Natural killer cell (primary cell): ENCODE measurements at regions not wholly inside any gene's neighbourhood (a gene's known extent, or its start where the extent isn't known, plus 50 kb on each side); places are given as distances from the start of the nearest gene placed in this dataset.

Source experiments
- ATAC-seq, 3 donors: fragments of 150-1000 bp in 2 of 3; fragments of 200-7000 bp in 1 of 3; cut with Tn5 transposase; 1 replicate in 1 of 3; 2 replicates in 2 of 3; pipeline ENCODE4 v1.10.0; 2021; ENCODE audit warnings: mild to moderate bottlenecking in 2 of 3, moderate library complexity in 2 of 3
- DNase-seq, 2 donors: peaks; one replicate each; pipeline versions ENCODE4 v3.0.0 to v3.0.0-alpha.2; 2013 to 2021; ENCODE audit warnings: mixed read lengths in 1 of 2
- H3K27ac ChIP-seq: one replicate; pipeline ENCODE4 v1.5.1; 2013; ENCODE audit warnings: mild to moderate bottlenecking, low read length
- H3K27me3 ChIP-seq: one replicate; pipeline ENCODE4 v1.6.1; 2013; ENCODE audit warnings: low read length; ENCODE audit not compliant: control insufficient read depth, insufficient read depth
- H3K36me3 ChIP-seq: one replicate; pipeline ENCODE4 v1.6.1; 2013; ENCODE audit warnings: low read length; ENCODE audit not compliant: control insufficient read depth, insufficient read depth
- H3K4me1 ChIP-seq: one replicate; pipeline ENCODE4 v1.6.1; 2013; ENCODE audit warnings: low read length; ENCODE audit not compliant: control insufficient read depth, insufficient read depth
- H3K4me3 ChIP-seq: one replicate; pipeline ENCODE4 v1.5.1; 2013; ENCODE audit warnings: low read length
- H3K9me3 ChIP-seq: one replicate; pipeline ENCODE4 v1.6.1; 2013; ENCODE audit warnings: low read length; ENCODE audit not compliant: control insufficient read depth, insufficient read depth
- H3K27ac Mint-ChIP-seq, 2 donors: one replicate each; pipeline ENCODE4 v1.8.0; 2022; ENCODE audit warnings: mild to moderate bottlenecking in 2 of 2, mixed read lengths in 2 of 2, moderate library complexity in 1 of 2
- H3K27me3 Mint-ChIP-seq, 2 donors: one replicate each; pipeline ENCODE4 v1.8.0; 2022; ENCODE audit warnings: low read depth in 2 of 2, mixed read lengths in 2 of 2
- H3K36me3 Mint-ChIP-seq: one replicate; pipeline ENCODE4 v1.8.0; 2022; ENCODE audit warnings: mixed read lengths
- H3K4me1 Mint-ChIP-seq, 2 donors: one replicate each; pipeline ENCODE4 v1.8.0; 2022; ENCODE audit warnings: mixed read lengths in 2 of 2
- H3K4me3 Mint-ChIP-seq: one replicate; pipeline ENCODE4 v1.8.0; 2022; ENCODE audit warnings: mild to moderate bottlenecking, moderate library complexity, mixed read lengths
- H3K9me3 Mint-ChIP-seq, 2 donors: one replicate each; pipeline ENCODE4 v1.8.0; 2022; ENCODE audit warnings: mixed read lengths in 2 of 2
- WGBS: methylation state at CpG from one replicate; pipeline ENCODE4 v1.1.7; 2013; ENCODE audit warnings: missing lambda C conversion rate; ENCODE audit not compliant: insufficient coverage; 5-methylcytosine and 5-hydroxymethylcytosine counted together
- intact Hi-C: fragments of 100-400 bp; cut with micrococcal nuclease; formaldehyde crosslinking; loops from one replicate; pipeline ENCODE4 v1.14.2; 2022
- TF ChIP-seq, protein P1 (sequence below): fragments of 200-600 bp; IDR thresholded peaks from one replicate; pipeline ENCODE4 v1.8.0; 2022; ENCODE audit warnings: antibody characterized with exemption

- Mint-ChIP-seq H3K27me3 (peaks cover 10 to 27% of the 10 kb centered on the region in 2 donors), H3K4me1 (peaks cover 13% of the 10 kb centered on the region in 2 donors), H3K27ac (peak overlapping the region in 1 of 2 donors; percentile 52), H3K4me3 (no peak overlapping the region), H3K36me3 (no peaks in the 10 kb centered on the region), H3K9me3 (peaks cover 0 to 2% of the 10 kb centered on the region in 2 donors)
- Histone ChIP-seq H3K27me3 (no peaks in the 10 kb centered on the region), H3K36me3 (no peaks in the 10 kb centered on the region), H3K4me3 (no peak overlapping the region), H3K27ac (no peak overlapping the region), H3K4me1 (peaks cover 5% of the 10 kb centered on the region), H3K9me3 (no peaks in the 10 kb centered on the region)
- ATAC-seq (peak; percentile 43 to 63 (median 44)), DNase-seq (peak in 1 of 2 donors; percentile 35)
- WGBS = no CpG with 5 or more reads among the region's 3 CpGs
- TF ChIP-seq, protein P1, sequence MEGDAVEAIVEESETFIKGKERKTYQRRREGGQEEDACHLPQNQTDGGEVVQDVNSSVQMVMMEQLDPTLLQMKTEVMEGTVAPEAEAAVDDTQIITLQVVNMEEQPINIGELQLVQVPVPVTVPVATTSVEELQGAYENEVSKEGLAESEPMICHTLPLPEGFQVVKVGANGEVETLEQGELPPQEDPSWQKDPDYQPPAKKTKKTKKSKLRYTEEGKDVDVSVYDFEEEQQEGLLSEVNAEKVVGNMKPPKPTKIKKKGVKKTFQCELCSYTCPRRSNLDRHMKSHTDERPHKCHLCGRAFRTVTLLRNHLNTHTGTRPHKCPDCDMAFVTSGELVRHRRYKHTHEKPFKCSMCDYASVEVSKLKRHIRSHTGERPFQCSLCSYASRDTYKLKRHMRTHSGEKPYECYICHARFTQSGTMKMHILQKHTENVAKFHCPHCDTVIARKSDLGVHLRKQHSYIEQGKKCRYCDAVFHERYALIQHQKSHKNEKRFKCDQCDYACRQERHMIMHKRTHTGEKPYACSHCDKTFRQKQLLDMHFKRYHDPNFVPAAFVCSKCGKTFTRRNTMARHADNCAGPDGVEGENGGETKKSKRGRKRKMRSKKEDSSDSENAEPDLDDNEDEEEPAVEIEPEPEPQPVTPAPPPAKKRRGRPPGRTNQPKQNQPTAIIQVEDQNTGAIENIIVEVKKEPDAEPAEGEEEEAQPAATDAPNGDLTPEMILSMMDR = peak; percentile 37
- intact Hi-C loops = no loop called here
These were observed 64.1 kb downstream of the ZNF641 start for GRCh38 chr12:48286665-48287064.

DNA sequence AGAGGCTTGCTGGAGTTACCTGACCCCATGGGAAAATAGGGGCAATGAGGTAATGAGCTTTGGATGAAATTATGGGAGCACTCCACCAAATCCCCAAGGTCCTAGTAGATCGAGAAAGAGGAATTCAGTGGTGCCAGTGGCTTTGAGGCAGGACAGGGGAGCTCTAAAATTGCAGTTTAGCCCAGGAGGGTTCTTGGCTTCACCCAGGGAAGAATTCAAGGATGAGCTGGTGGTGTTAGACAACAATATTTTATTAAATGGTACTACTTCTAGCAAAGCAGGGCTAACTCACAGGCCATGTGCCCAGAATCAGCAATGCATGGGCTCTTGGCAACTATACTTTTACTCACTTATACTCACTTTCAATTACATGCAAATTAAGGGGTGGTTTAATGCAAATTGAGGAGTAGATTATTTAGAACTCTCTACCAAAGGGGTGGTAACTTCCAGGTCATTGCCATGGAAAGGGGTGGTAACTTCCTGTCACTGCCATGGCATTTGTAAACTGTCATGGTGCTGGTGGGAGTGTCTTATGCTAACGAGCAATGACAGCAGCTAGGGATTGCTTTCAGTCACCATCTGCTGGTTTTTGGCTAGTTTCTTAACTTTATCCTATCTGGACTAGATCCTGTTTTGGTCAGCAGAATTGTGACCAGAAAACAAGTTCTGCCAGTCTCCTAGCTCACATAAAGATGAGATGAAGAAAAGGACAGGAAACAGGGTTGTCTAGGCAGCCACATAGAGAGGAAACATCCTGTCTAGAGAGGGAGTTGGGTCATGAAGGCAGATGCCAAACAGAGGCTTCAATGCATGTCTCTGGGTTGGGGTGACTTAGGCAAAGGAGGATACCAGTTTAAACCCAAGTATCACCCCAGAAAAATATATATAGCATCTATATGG lies 64.7 kb downstream of the ZNF641 start:
- intact Hi-C loops = no loop called here
- peaks cover 13% of the 10 kb centered on the region in 2 donors for H3K4me1 Mint-ChIP-seq
- H3K27ac ChIP-seq = no peak overlapping the region
- peak overlapping the region in 1 of 2 donors; percentile 52 for H3K27ac Mint-ChIP-seq
- ATAC-seq (peak in 2 of 3 donors; percentile 61 to 65), DNase-seq (peak in 1 of 2 donors; percentile 49)
- H3K27me3 ChIP-seq = no peaks in the 10 kb centered on the region
- peaks cover 8 to 32% of the 10 kb centered on the region in 2 donors for H3K27me3 Mint-ChIP-seq
- no peak overlapping the region for H3K4me3 ChIP-seq
- H3K9me3 Mint-ChIP-seq = peaks cover 0 to 2% of the 10 kb centered on the region in 2 donors
- TF ChIP-seq, protein P1 = no peak
- H3K36me3 ChIP-seq = no peaks in the 10 kb centered on the region
- H3K4me3 Mint-ChIP-seq = peak overlapping the region; percentile 35
- no peaks in the 10 kb centered on the region for H3K9me3 ChIP-seq
- WGBS = 97% methylated on average over 2 of the region's 2 CpGs
- H3K36me3 Mint-ChIP-seq = no peaks in the 10 kb centered on the region
- peaks cover 5% of the 10 kb centered on the region for H3K4me1 ChIP-seq

DNA sequence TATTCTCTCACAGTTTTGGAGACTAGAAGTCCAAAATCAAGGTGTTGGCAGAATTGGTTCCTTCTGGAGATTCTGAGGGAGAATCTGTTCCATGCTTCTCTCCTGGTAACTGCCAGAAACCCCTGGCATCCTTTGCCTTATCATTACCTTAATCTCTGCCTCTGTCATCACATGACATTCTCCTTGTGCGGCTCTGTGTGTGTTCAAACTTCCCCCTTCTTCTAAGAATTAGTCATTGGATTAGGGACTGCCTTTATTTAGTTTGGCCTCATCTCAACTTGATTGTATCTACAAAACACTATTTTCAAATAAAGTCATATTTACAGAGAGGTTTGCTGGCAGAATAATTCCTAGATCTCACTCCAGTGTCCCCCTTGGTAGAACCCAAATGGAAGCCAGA lies 68.9 kb downstream of the ZNF641 start:
- Histone ChIP-seq H3K4me1 (peaks cover 5% of the 10 kb centered on the region), H3K27ac (no peak overlapping the region), H3K36me3 (no peaks in the 10 kb centered on the region), H3K9me3 (no peaks in the 10 kb centered on the region), H3K4me3 (no peak overlapping the region), H3K27me3 (no peaks in the 10 kb centered on the region)
- TF ChIP-seq, protein P1 = no peak
- Mint-ChIP-seq H3K4me3 (no peak overlapping the region), H3K27ac (no peak overlapping the region), H3K36me3 (no peaks in the 10 kb centered on the region), H3K27me3 (peaks cover 14 to 36% of the 10 kb centered on the region in 2 donors), H3K4me1 (peaks cover 13% of the 10 kb centered on the region in 2 donors), H3K9me3 (peaks cover under 1 to 2% of the 10 kb centered on the region in 2 donors)
- intact Hi-C loops = no loop called here
- WGBS = 0% methylated on average over 1 of the region's 1 CpG
- ATAC-seq (no peak), DNase-seq (no peak)
